ENCODE measurements at regions not wholly inside any gene's neighbourhood (a gene's known extent, or its start where the extent isn't known, plus 50 kb on each side); places are given as distances from the start of the nearest gene placed in this dataset.

- H3K4me2 ChIP-seq (ENCODE audit: low read length): no peak overlapping the region
- no peaks in the 10 kb centered on the region for H3K27me3 ChIP-seq (ENCODE audit: control insufficient read depth, insufficient read depth, low read length)
- no peak overlapping the region for H3K9ac ChIP-seq (ENCODE audit: low read depth, low read length)
- H3K4me3 ChIP-seq (ENCODE audit: low read length): no peak overlapping the region
- H3K36me3 ChIP-seq (ENCODE audit: insufficient read depth, low read length): no peaks in the 10 kb centered on the region
- H3K4me1 ChIP-seq (ENCODE audit: control insufficient read depth, insufficient read depth, low read length): no peaks in the 10 kb centered on the region
- no peaks in the 10 kb centered on the region for H3K9me3 ChIP-seq (replicated peaks; ENCODE audit: low read length)
Measured at GRCh38 chr4:131013226-131013625, 1917.3 kb downstream of the C4orf33 start.

GRCh38 chr4:131026771-131027170 lies 1930.8 kb downstream of the C4orf33 start:
- peaks cover 3% of the 10 kb centered on the region for H3K9me3 ChIP-seq (replicated peaks; ENCODE audit: low read length)
- no peak overlapping the region for H3K4me3 ChIP-seq (ENCODE audit: low read length)
- no peaks in the 10 kb centered on the region for H3K4me1 ChIP-seq (ENCODE audit: control insufficient read depth, insufficient read depth, low read length)
- no peak overlapping the region for H3K4me2 ChIP-seq (ENCODE audit: low read length)
- no peaks in the 10 kb centered on the region for H3K27me3 ChIP-seq (ENCODE audit: control insufficient read depth, insufficient read depth, low read length)
- no peaks in the 10 kb centered on the region for H3K36me3 ChIP-seq (ENCODE audit: insufficient read depth, low read length)
- no peak overlapping the region for H3K9ac ChIP-seq (ENCODE audit: low read depth, low read length)

GRCh38 chr4:131044368-131044767 lies 1948.4 kb downstream of the C4orf33 start:
- Histone ChIP-seq H3K9ac (ENCODE audit: low read depth, low read length) (no peak overlapping the region), H3K27me3 (ENCODE audit: control insufficient read depth, insufficient read depth, low read length) (no peaks in the 10 kb centered on the region), H3K4me3 (ENCODE audit: low read length) (no peak overlapping the region), H3K4me2 (ENCODE audit: low read length) (no peak overlapping the region), H3K36me3 (ENCODE audit: insufficient read depth, low read length) (no peaks in the 10 kb centered on the region), H3K4me1 (ENCODE audit: control insufficient read depth, insufficient read depth, low read length) (no peaks in the 10 kb centered on the region), H3K9me3 (replicated peaks; ENCODE audit: low read length) (no peaks in the 10 kb centered on the region)

- no peaks in the 10 kb centered on the region for H3K4me1 ChIP-seq (ENCODE audit: control insufficient read depth, insufficient read depth, low read length)
Measured at GRCh38 chr4:131046821-131047220, 1950.9 kb downstream of the C4orf33 start.

GRCh38 chr4:131052646-131053045 lies 1956.7 kb downstream of the C4orf33 start:
- no peak overlapping the region for H3K4me3 ChIP-seq (ENCODE audit: low read length)
- no peaks in the 10 kb centered on the region for H3K36me3 ChIP-seq (ENCODE audit: insufficient read depth, low read length)
- no peak overlapping the region for H3K9ac ChIP-seq (ENCODE audit: low read depth, low read length)
- no peak overlapping the region for H3K4me2 ChIP-seq (ENCODE audit: low read length)
- no peaks in the 10 kb centered on the region for H3K4me1 ChIP-seq (ENCODE audit: control insufficient read depth, insufficient read depth, low read length)
- no peaks in the 10 kb centered on the region for H3K9me3 ChIP-seq (replicated peaks; ENCODE audit: low read length)
- no peaks in the 10 kb centered on the region for H3K27me3 ChIP-seq (ENCODE audit: control insufficient read depth, insufficient read depth, low read length)

More at GRCh38 chr4:131046821-131047220, 1950.9 kb downstream of the C4orf33 start:
- H3K9me3 ChIP-seq (replicated peaks; ENCODE audit: low read length): no peaks in the 10 kb centered on the region
- H3K4me3 ChIP-seq (ENCODE audit: low read length): no peak overlapping the region
- H3K27me3 ChIP-seq (ENCODE audit: control insufficient read depth, insufficient read depth, low read length): no peaks in the 10 kb centered on the region
- H3K4me2 ChIP-seq (ENCODE audit: low read length): no peak overlapping the region
- no peak overlapping the region for H3K9ac ChIP-seq (ENCODE audit: low read depth, low read length)
- H3K36me3 ChIP-seq (ENCODE audit: insufficient read depth, low read length): no peaks in the 10 kb centered on the region

GRCh38 chr4:131054489-131055019 lies 1958.6 kb downstream of the C4orf33 start:
- no peak overlapping the region for H3K4me2 ChIP-seq (ENCODE audit: low read length)
- no peaks in the 10 kb centered on the region for H3K4me1 ChIP-seq (ENCODE audit: control insufficient read depth, insufficient read depth, low read length)
- H3K9ac ChIP-seq (ENCODE audit: low read depth, low read length): no peak overlapping the region
- no peaks in the 10 kb centered on the region for H3K9me3 ChIP-seq (replicated peaks; ENCODE audit: low read length)
- no peaks in the 10 kb centered on the region for H3K36me3 ChIP-seq (ENCODE audit: insufficient read depth, low read length)
- no peaks in the 10 kb centered on the region for H3K27me3 ChIP-seq (ENCODE audit: control insufficient read depth, insufficient read depth, low read length)
- no peak overlapping the region for H3K4me3 ChIP-seq (ENCODE audit: low read length)

- Histone ChIP-seq H3K27me3 (ENCODE audit: control insufficient read depth, insufficient read depth, low read length) (no peaks in the 10 kb centered on the region), H3K4me2 (ENCODE audit: low read length) (no peak overlapping the region), H3K4me3 (ENCODE audit: low read length) (no peak overlapping the region), H3K4me1 (ENCODE audit: control insufficient read depth, insufficient read depth, low read length) (no peaks in the 10 kb centered on the region), H3K9me3 (replicated peaks; ENCODE audit: low read length) (peaks cover 14% of the 10 kb centered on the region), H3K9ac (ENCODE audit: low read depth, low read length) (no peak overlapping the region), H3K36me3 (ENCODE audit: insufficient read depth, low read length) (no peaks in the 10 kb centered on the region)
Measured at GRCh38 chr4:131061734-131062133, 1965.8 kb downstream of the C4orf33 start.

GRCh38 chr4:131063878-131064277 lies 1967.9 kb downstream of the C4orf33 start:
- Histone ChIP-seq H3K9me3 (replicated peaks; ENCODE audit: low read length) (peaks cover 14% of the 10 kb centered on the region), H3K4me1 (ENCODE audit: control insufficient read depth, insufficient read depth, low read length) (no peaks in the 10 kb centered on the region), H3K36me3 (ENCODE audit: insufficient read depth, low read length) (no peaks in the 10 kb centered on the region), H3K9ac (ENCODE audit: low read depth, low read length) (no peak overlapping the region), H3K27me3 (ENCODE audit: control insufficient read depth, insufficient read depth, low read length) (no peaks in the 10 kb centered on the region), H3K4me2 (ENCODE audit: low read length) (no peak overlapping the region), H3K4me3 (ENCODE audit: low read length) (no peak overlapping the region)

- H3K27me3 ChIP-seq (ENCODE audit: control insufficient read depth, insufficient read depth, low read length): no peaks in the 10 kb centered on the region
- H3K9me3 ChIP-seq (replicated peaks; ENCODE audit: low read length): no peaks in the 10 kb centered on the region
- no peak overlapping the region for H3K4me3 ChIP-seq (ENCODE audit: low read length)
- H3K4me2 ChIP-seq (ENCODE audit: low read length): no peak overlapping the region
- H3K4me1 ChIP-seq (ENCODE audit: control insufficient read depth, insufficient read depth, low read length): no peaks in the 10 kb centered on the region
- no peak overlapping the region for H3K9ac ChIP-seq (ENCODE audit: low read depth, low read length)
- no peaks in the 10 kb centered on the region for H3K36me3 ChIP-seq (ENCODE audit: insufficient read depth, low read length)
Measured at GRCh38 chr4:131081069-131081468, 1985.1 kb downstream of the C4orf33 start.

GRCh38 chr4:131084997-131085396 lies 1989.0 kb downstream of the C4orf33 start:
- Histone ChIP-seq H3K9me3 (replicated peaks; ENCODE audit: low read length) (no peaks in the 10 kb centered on the region), H3K4me1 (ENCODE audit: control insufficient read depth, insufficient read depth, low read length) (no peaks in the 10 kb centered on the region), H3K9ac (ENCODE audit: low read depth, low read length) (no peak overlapping the region), H3K27me3 (ENCODE audit: control insufficient read depth, insufficient read depth, low read length) (no peaks in the 10 kb centered on the region), H3K4me3 (ENCODE audit: low read length) (no peak overlapping the region), H3K36me3 (ENCODE audit: insufficient read depth, low read length) (no peaks in the 10 kb centered on the region), H3K4me2 (ENCODE audit: low read length) (no peak overlapping the region)

- no peak overlapping the region for H3K4me3 ChIP-seq (ENCODE audit: low read length)
- no peaks in the 10 kb centered on the region for H3K4me1 ChIP-seq (ENCODE audit: control insufficient read depth, insufficient read depth, low read length)
- no peaks in the 10 kb centered on the region for H3K36me3 ChIP-seq (ENCODE audit: insufficient read depth, low read length)
- no peaks in the 10 kb centered on the region for H3K9me3 ChIP-seq (replicated peaks; ENCODE audit: low read length)
- no peak overlapping the region for H3K4me2 ChIP-seq (ENCODE audit: low read length)
- no peaks in the 10 kb centered on the region for H3K27me3 ChIP-seq (ENCODE audit: control insufficient read depth, insufficient read depth, low read length)
- H3K9ac ChIP-seq (ENCODE audit: low read depth, low read length): no peak overlapping the region
Measured at GRCh38 chr4:131091896-131092295, 1995.9 kb downstream of the C4orf33 start.

GRCh38 chr4:131093303-131093702 lies 1997.4 kb downstream of the C4orf33 start:
- H3K4me1 ChIP-seq (ENCODE audit: control insufficient read depth, insufficient read depth, low read length): no peaks in the 10 kb centered on the region
- no peaks in the 10 kb centered on the region for H3K27me3 ChIP-seq (ENCODE audit: control insufficient read depth, insufficient read depth, low read length)
- no peak overlapping the region for H3K4me2 ChIP-seq (ENCODE audit: low read length)
- no peaks in the 10 kb centered on the region for H3K9me3 ChIP-seq (replicated peaks; ENCODE audit: low read length)
- no peak overlapping the region for H3K9ac ChIP-seq (ENCODE audit: low read depth, low read length)
- no peak overlapping the region for H3K4me3 ChIP-seq (ENCODE audit: low read length)
- no peaks in the 10 kb centered on the region for H3K36me3 ChIP-seq (ENCODE audit: insufficient read depth, low read length)
